ENCODE measurements at regions not wholly inside any gene's neighbourhood (a gene's known extent, or its start where the extent isn't known, plus 50 kb on each side); places are given as distances from the start of the nearest gene placed in this dataset.

- Mint-ChIP-seq H3K36me3 (ENCODE audit: insufficient read depth, unreplicated experiment) (no peaks in the 10 kb centered on the region), H3K9me3 (ENCODE audit: unreplicated experiment) (no peaks in the 10 kb centered on the region), H3K27ac (ENCODE audit: unreplicated experiment) (no peak overlapping the region), H3K4me1 (ENCODE audit: low read depth, unreplicated experiment) (no peaks in the 10 kb centered on the region), H3K4me3 (ENCODE audit: unreplicated experiment) (no peak overlapping the region), H3K27me3 (ENCODE audit: insufficient read depth, unreplicated experiment) (no peaks in the 10 kb centered on the region)
- intact Hi-C loops (cut with micrococcal nuclease; ENCODE audit: unreplicated experiment): no loop called here
- BruUV-seq (replicated peaks): no TSS peak
- CTCF ChIA-PET: no interaction called here
- POLR2A ChIA-PET: no interaction called here
- Histone ChIP-seq H3K9me3 (no peaks in the 10 kb centered on the region), H3K27me3 (replicated peaks; ENCODE audit: control insufficient read depth, insufficient read depth, low read length) (no peaks in the 10 kb centered on the region), H3K36me3 (ENCODE audit: control insufficient read depth, insufficient read depth, low read length) (no peaks in the 10 kb centered on the region), H3K4me3 (ENCODE audit: low read depth, low read length) (no peak overlapping the region), H3K4me1 (no peaks in the 10 kb centered on the region)
- DNase-seq: no peak
- TF ChIP-seq CTCF (IDR thresholded peaks at IDR 0.05; ENCODE audit: insufficient read depth in 1 of 2, low read depth in 1 of 2, low read length in 1 of 2, severe bottlenecking in 1 of 2, unreplicated experiment in 1 of 2): no peak
Observed at GRCh38 chr18:46418663-46419260, 238.3 kb downstream of the LOXHD1 start.

GRCh38 chr18:46419391-46420141 lies 237.5 kb downstream of the LOXHD1 start:
- no peaks in the 10 kb centered on the region for H3K4me1 Mint-ChIP-seq (ENCODE audit: low read depth, unreplicated experiment)
- H3K36me3 Mint-ChIP-seq (ENCODE audit: insufficient read depth, unreplicated experiment): no peaks in the 10 kb centered on the region
- ChIA-PET POLR2A (no interaction called here), CTCF (no interaction called here)
- no peaks in the 10 kb centered on the region for H3K36me3 ChIP-seq (ENCODE audit: control insufficient read depth, insufficient read depth, low read length)
- no peaks in the 10 kb centered on the region for H3K9me3 ChIP-seq
- H3K4me3 ChIP-seq (ENCODE audit: low read depth, low read length): no peak overlapping the region
- intact Hi-C loops (cut with micrococcal nuclease; ENCODE audit: unreplicated experiment): no loop called here
- H3K4me3 Mint-ChIP-seq (ENCODE audit: unreplicated experiment): no peak overlapping the region
- no peak for TF ChIP-seq CTCF (IDR thresholded peaks at IDR 0.05; ENCODE audit: insufficient read depth in 1 of 2, low read depth in 1 of 2, low read length in 1 of 2, severe bottlenecking in 1 of 2, unreplicated experiment in 1 of 2)
- BruUV-seq (replicated peaks): no TSS peak
- no peak overlapping the region for H3K27ac Mint-ChIP-seq (ENCODE audit: unreplicated experiment)
- H3K27me3 ChIP-seq (replicated peaks; ENCODE audit: control insufficient read depth, insufficient read depth, low read length): no peaks in the 10 kb centered on the region
- H3K27me3 Mint-ChIP-seq (ENCODE audit: insufficient read depth, unreplicated experiment): no peaks in the 10 kb centered on the region
- no peaks in the 10 kb centered on the region for H3K4me1 ChIP-seq
- no peak for DNase-seq
- H3K9me3 Mint-ChIP-seq (ENCODE audit: unreplicated experiment): no peaks in the 10 kb centered on the region

- Histone ChIP-seq H3K27me3 (replicated peaks; ENCODE audit: control insufficient read depth, insufficient read depth, low read length) (no peaks in the 10 kb centered on the region), H3K4me1 (no peaks in the 10 kb centered on the region), H3K36me3 (ENCODE audit: control insufficient read depth, insufficient read depth, low read length) (no peaks in the 10 kb centered on the region), H3K9me3 (no peaks in the 10 kb centered on the region), H3K4me3 (ENCODE audit: low read depth, low read length) (no peak overlapping the region)
- intact Hi-C loops (cut with micrococcal nuclease; ENCODE audit: unreplicated experiment): no loop called here
- DNase-seq: no peak
- no peak overlapping the region for H3K27ac Mint-ChIP-seq (ENCODE audit: unreplicated experiment)
- H3K9me3 Mint-ChIP-seq (ENCODE audit: unreplicated experiment): no peaks in the 10 kb centered on the region
- BruUV-seq (replicated peaks): no TSS peak
- CTCF ChIA-PET: interaction anchor here (0.7 kb wide), 1 partner anchor 236 kb away, joined by 3 read pairs; no protein-coding TSS in a partner anchor
- H3K4me1 Mint-ChIP-seq (ENCODE audit: low read depth, unreplicated experiment): no peaks in the 10 kb centered on the region
- H3K27me3 Mint-ChIP-seq (ENCODE audit: insufficient read depth, unreplicated experiment): no peaks in the 10 kb centered on the region
- H3K4me3 Mint-ChIP-seq (ENCODE audit: unreplicated experiment): no peak overlapping the region
- H3K36me3 Mint-ChIP-seq (ENCODE audit: insufficient read depth, unreplicated experiment): no peaks in the 10 kb centered on the region
- no peak for TF ChIP-seq CTCF (IDR thresholded peaks at IDR 0.05; ENCODE audit: insufficient read depth in 1 of 2, low read depth in 1 of 2, low read length in 1 of 2, severe bottlenecking in 1 of 2, unreplicated experiment in 1 of 2)
- POLR2A ChIA-PET: no interaction called here
Observed at GRCh38 chr18:46421973-46422551, 235.0 kb downstream of the LOXHD1 start.

All from Caco-2 (cell line).